ENCODE measurements at regions not wholly inside any gene's neighbourhood (a gene's known extent, or its start where the extent isn't known, plus 50 kb on each side); places are given as distances from the start of the nearest gene placed in this dataset.

GRCh38 chr2:10221976-10222870 lies 80.5 kb upstream of the HPCAL1 start:
- no peak for TF ChIP-seq ZC3H10 (CRISPR knock-in tag; IDR thresholded peaks at IDR 0.05)
- TF ChIP-seq ARNTL (CRISPR knock-in tag; IDR thresholded peaks at IDR 0.05; ENCODE audit: borderline replicate concordance, low read depth), result no peak
- no peak for TF ChIP-seq ZNF565 (CRISPR knock-in tag; conservative IDR thresholded peaks at IDR 0.05; ENCODE audit: low read depth)
- TF ChIP-seq ZNF8 (CRISPR knock-in tag; IDR thresholded peaks at IDR 0.05), result no peak
- ATAC-seq, result no peak

- no peak for ATAC-seq
- TF ChIP-seq ZNF565 (CRISPR knock-in tag; conservative IDR thresholded peaks at IDR 0.05; ENCODE audit: low read depth) (no peak), ZFP3 (CRISPR knock-in tag; IDR thresholded peaks at IDR 0.05) (no peak), GLIS3 (CRISPR knock-in tag; IDR thresholded peaks at IDR 0.05) (no peak), ZNF8 (CRISPR knock-in tag; IDR thresholded peaks at IDR 0.05) (no peak), BACH2 (CRISPR knock-in tag; IDR thresholded peaks at IDR 0.05; ENCODE audit: borderline replicate concordance) (no peak)
Observed at GRCh38 chr2:10223471-10223870, 79.2 kb upstream of the HPCAL1 start.

GRCh38 chr2:10223932-10224720 lies 78.6 kb upstream of the HPCAL1 start:
- no peak for ATAC-seq
- no peak for TF ChIP-seq PPARA (CRISPR knock-in tag; IDR thresholded peaks at IDR 0.05; ENCODE audit: borderline replicate concordance)
- TF ChIP-seq ZC3H10 (CRISPR knock-in tag; IDR thresholded peaks at IDR 0.05), result no peak
- TF ChIP-seq ZNF565 (CRISPR knock-in tag; conservative IDR thresholded peaks at IDR 0.05; ENCODE audit: low read depth), result no peak
- TF ChIP-seq GLIS3 (CRISPR knock-in tag; IDR thresholded peaks at IDR 0.05), result no peak
- TF ChIP-seq TSHZ2 (CRISPR knock-in tag; IDR thresholded peaks at IDR 0.05), result no peak
- TF ChIP-seq BACH2 (CRISPR knock-in tag; IDR thresholded peaks at IDR 0.05; ENCODE audit: borderline replicate concordance), result no peak
- no peak for TF ChIP-seq PATZ1 (CRISPR knock-in tag; IDR thresholded peaks at IDR 0.05; ENCODE audit: borderline replicate concordance)
- no peak for TF ChIP-seq SNAI2 (CRISPR knock-in tag; IDR thresholded peaks at IDR 0.05)
- TF ChIP-seq ESRRG (CRISPR knock-in tag; IDR thresholded peaks at IDR 0.05), result no peak
- no peak for TF ChIP-seq ZNF70 (CRISPR knock-in tag; IDR thresholded peaks at IDR 0.05)
- no peak for TF ChIP-seq OSR1 (CRISPR knock-in tag; IDR thresholded peaks at IDR 0.05)
- no peak for TF ChIP-seq ZFP3 (CRISPR knock-in tag; IDR thresholded peaks at IDR 0.05)
- no peak for TF ChIP-seq ISL1 (CRISPR knock-in tag; IDR thresholded peaks at IDR 0.05)

GRCh38 chr2:10224734-10225133 lies 78.0 kb upstream of the HPCAL1 start:
- no peak for ATAC-seq
- TF ChIP-seq CREB5 (CRISPR knock-in tag; IDR thresholded peaks at IDR 0.05; ENCODE audit: low read depth) (no peak), ZNF8 (CRISPR knock-in tag; IDR thresholded peaks at IDR 0.05) (no peak), ESRRG (CRISPR knock-in tag; IDR thresholded peaks at IDR 0.05) (no peak), ZFP3 (CRISPR knock-in tag; IDR thresholded peaks at IDR 0.05) (no peak), TCF4 (CRISPR knock-in tag; IDR thresholded peaks at IDR 0.05; ENCODE audit: borderline replicate concordance) (no peak), SNAI2 (CRISPR knock-in tag; IDR thresholded peaks at IDR 0.05) (no peak)

Measured in SK-N-SH treated with all-trans-retinoic acid at 6 μM for 48 hours (cell line).